Lung (tissue), 11 donors: ENCODE measurements at regions not wholly inside any gene's neighbourhood (a gene's known extent, or its start where the extent isn't known, plus 50 kb on each side); places are given as distances from the start of the nearest gene placed in this dataset.
A peak's percentile ranks its signal among the peaks of the same experiment; 100 is the strongest.

Source experiments
- ATAC-seq: fragments of 200-7000 bp; cut with Tn5 transposase; one replicate; pipeline ENCODE4 v1.9.1; 2020; ENCODE audit warnings: moderate number of reproducible peaks; ENCODE audit not compliant: insufficient read depth, low FRiP score
- DNase-seq, 3 donors: peaks; one replicate each; pipeline ENCODE4 v3.0.0-alpha.2; 2013 to 2017
- H3K27ac ChIP-seq, 2 donors: one replicate each; pipeline ENCODE4 v1.5.1; 2013; ENCODE audit warnings: mild to moderate bottlenecking in 2 of 2, moderate library complexity in 2 of 2, control low read depth in 1 of 2, inconsistent platforms in 1 of 2, low read depth in 1 of 2, low read length in 1 of 2
- H3K27me3 ChIP-seq, 3 donors: one replicate each; pipeline ENCODE4 v1.5.1; 2013; ENCODE audit warnings: low read length in 2 of 3; ENCODE audit not compliant: control insufficient read depth in 3 of 3, insufficient read depth in 3 of 3
- H3K36me3 ChIP-seq, 4 donors: one replicate each; pipeline ENCODE4 v1.5.1; 2013; ENCODE audit warnings: low read length in 4 of 4, mild to moderate bottlenecking in 1 of 4, moderate library complexity in 1 of 4; ENCODE audit not compliant: control insufficient read depth in 4 of 4, insufficient read depth in 4 of 4
- H3K4me1 ChIP-seq, 5 donors: one replicate each; pipeline ENCODE4 v1.5.1; 2013; ENCODE audit warnings: low read length in 5 of 5, mild to moderate bottlenecking in 2 of 5, moderate library complexity in 1 of 5; ENCODE audit not compliant: control insufficient read depth in 5 of 5, insufficient read depth in 5 of 5
- H3K4me3 ChIP-seq: one replicate; pipeline ENCODE4 v1.5.1; 2013; ENCODE audit warnings: mild to moderate bottlenecking, control low read depth, moderate library complexity
- H3K9ac ChIP-seq, 2 donors: one replicate each; pipeline ENCODE4 v1.5.1; 2013; ENCODE audit warnings: low read length in 2 of 2, control low read depth in 1 of 2; ENCODE audit not compliant: insufficient read depth in 1 of 2
- H3K9me3 ChIP-seq, 4 donors: one replicate each; pipeline ENCODE4 v1.5.1; 2013; ENCODE audit warnings: low read length in 3 of 4, mild to moderate bottlenecking in 1 of 4, moderate library complexity in 1 of 4; ENCODE audit not compliant: control insufficient read depth in 4 of 4, insufficient read depth in 3 of 4
- CTCF ChIP-seq: IDR thresholded peaks from 2 replicates; pipeline ENCODE4 v1.5.1; 2012; ENCODE audit warnings: mild to moderate bottlenecking; ENCODE audit errors: control extremely low read depth, extremely low read depth
- WGBS, 2 donors: extraction: QIAGEN DNeasy Blood & Tissue Kit; methylation state at CpG; one replicate each; pipeline ENCODE4 v1.1.7; 2013; 5-methylcytosine and 5-hydroxymethylcytosine counted together
- donor health status: control.
- donor health status: control.
- donor health status: Bipolar disorder and iron deficiency.
- donor health status: healthy.
- donor health status: DM: yes; HTN: yes; CAD: no.

- H3K9ac ChIP-seq = no peak overlapping the region
- WGBS, 2 donors = 75 to 88% methylated on average over 1 of the region's 1 CpG
- TF ChIP-seq CTCF = no peak
- no peak overlapping the region for H3K4me3 ChIP-seq
- peaks cover 0 to 20% (median 0%) of the 10 kb centered on the region in 3 donors for H3K27me3 ChIP-seq
- H3K4me1 ChIP-seq = peaks cover 0 to 9% (median 0%) of the 10 kb centered on the region in 5 donors
- peak in 1 of 3 donors; percentile 4 for DNase-seq
- H3K9me3 ChIP-seq = peaks cover 0 to 3% (median 0%) of the 10 kb centered on the region in 4 donors
- ATAC-seq = no peak
- H3K27ac ChIP-seq = no peak overlapping the region
- no peaks in the 10 kb centered on the region for H3K36me3 ChIP-seq
Measured at GRCh38 chr7:21318916-21319270, 109.0 kb upstream of the SP4 start.

- H3K36me3 ChIP-seq = no peaks in the 10 kb centered on the region
- TF ChIP-seq CTCF = no peak
- no peak overlapping the region for H3K9ac ChIP-seq
- H3K4me1 ChIP-seq = no peaks in the 10 kb centered on the region
- H3K9me3 ChIP-seq = peaks cover 0 to 3% (median 0%) of the 10 kb centered on the region in 4 donors
- H3K4me3 ChIP-seq = no peak overlapping the region
- no peak for DNase-seq
- ATAC-seq = no peak
- peaks cover 0 to 3% (median 0%) of the 10 kb centered on the region in 3 donors for H3K27me3 ChIP-seq
- no peak overlapping the region for H3K27ac ChIP-seq
Measured at GRCh38 chr7:21326241-21326640, 101.6 kb upstream of the SP4 start.

DNA sequence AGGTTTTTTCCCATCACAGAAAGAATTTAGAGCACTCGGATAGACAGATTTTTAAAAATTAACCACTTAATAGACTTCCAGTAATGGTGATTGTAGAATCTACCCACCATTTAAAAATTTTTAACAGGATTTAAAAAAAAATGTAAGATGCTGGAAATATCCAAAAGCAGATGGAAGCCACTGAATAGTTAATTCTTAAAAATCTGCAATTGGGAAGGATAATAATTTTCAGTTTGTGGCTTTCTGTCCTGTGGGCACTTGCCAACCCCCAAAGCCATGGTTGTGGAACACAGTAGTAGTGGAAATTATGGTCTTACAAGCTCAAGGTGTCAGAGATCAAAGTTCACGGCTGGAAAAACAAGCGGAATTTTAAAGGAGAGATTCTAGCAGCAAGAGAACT, 101.0 kb upstream of the SP4 start:
- DNase-seq (no peak), ATAC-seq (no peak)
- Histone ChIP-seq H3K27ac (no peak overlapping the region), H3K9me3 (peaks cover 0 to 3% (median 0%) of the 10 kb centered on the region in 4 donors), H3K36me3 (no peaks in the 10 kb centered on the region), H3K9ac (no peak overlapping the region), H3K4me1 (no peaks in the 10 kb centered on the region), H3K4me3 (no peak overlapping the region), H3K27me3 (peaks cover 0 to 3% (median 0%) of the 10 kb centered on the region in 3 donors)
- TF ChIP-seq CTCF = no peak
- WGBS, 2 donors = 82 to 84% methylated on average over 3 of the region's 3 CpGs
